HG02852 (cell line): ENCODE measurements at regions not wholly inside any gene's neighbourhood (a gene's known extent, or its start where the extent isn't known, plus 50 kb on each side); places are given as distances from the start of the nearest gene placed in this dataset.

ENCODE experiments used
- ATAC-seq: cut with Tn5 transposase; IDR thresholded peaks from one replicate; pipeline ENCODE4 v1.9.1; 2021; ENCODE audit warnings: mild to moderate bottlenecking, moderate library complexity; ENCODE audit not compliant: unreplicated experiment

- no peak for ATAC-seq
Observed at GRCh38 chr9:24488896-24489295, 56.8 kb downstream of the IZUMO3 start.

- ATAC-seq = no peak
Observed at GRCh38 chr9:24487946-24488345, 57.8 kb downstream of the IZUMO3 start.

- no peak for ATAC-seq
Observed at GRCh38 chr9:24487250-24487861, 58.3 kb downstream of the IZUMO3 start.

GRCh38 chr9:24479361-24480059, 66.2 kb downstream of the IZUMO3 start:
- no peak for ATAC-seq

GRCh38 chr9:24464319-24464951, 81.3 kb downstream of the IZUMO3 start:
- ATAC-seq = no peak

GRCh38 chr9:24462951-24463350, 82.7 kb downstream of the IZUMO3 start:
- ATAC-seq = no peak

- ATAC-seq = no peak
Observed at GRCh38 chr9:24460781-24461180, 84.9 kb downstream of the IZUMO3 start.

- ATAC-seq = no peak
Observed at GRCh38 chr9:24459953-24460352, 85.7 kb downstream of the IZUMO3 start.

- ATAC-seq = no peak
Observed at GRCh38 chr9:24451346-24451745, 94.4 kb downstream of the IZUMO3 start.

- no peak for ATAC-seq
Observed at GRCh38 chr9:24449976-24450375, 95.7 kb downstream of the IZUMO3 start.

GRCh38 chr9:24439456-24439855, 106.2 kb downstream of the IZUMO3 start:
- ATAC-seq = no peak

GRCh38 chr9:24438876-24439275, 106.8 kb downstream of the IZUMO3 start:
- ATAC-seq = no peak

- no peak for ATAC-seq
Observed at GRCh38 chr9:24436761-24437160, 108.9 kb downstream of the IZUMO3 start.

- ATAC-seq = no peak
Observed at GRCh38 chr9:24434183-24434582, 111.5 kb downstream of the IZUMO3 start.

GRCh38 chr9:24416136-24416535, 129.6 kb downstream of the IZUMO3 start:
- ATAC-seq = no peak

- ATAC-seq = no peak
Observed at GRCh38 chr9:24413651-24414050, 132.0 kb downstream of the IZUMO3 start.

GRCh38 chr9:24398466-24398865, 147.2 kb downstream of the IZUMO3 start:
- no peak for ATAC-seq

GRCh38 chr9:24391095-24391494, 154.6 kb downstream of the IZUMO3 start:
- no peak for ATAC-seq

- no peak for ATAC-seq
Observed at GRCh38 chr9:24385077-24385476, 160.6 kb downstream of the IZUMO3 start.

GRCh38 chr9:24382566-24382965, 163.1 kb downstream of the IZUMO3 start:
- no peak for ATAC-seq

- no peak for ATAC-seq
Observed at GRCh38 chr9:24381205-24381604, 164.5 kb downstream of the IZUMO3 start.

- ATAC-seq = no peak
Observed at GRCh38 chr9:24359046-24359445, 186.7 kb downstream of the IZUMO3 start.
